C4-2B (cell line): ENCODE measurements at regions not wholly inside any gene's neighbourhood (a gene's known extent, or its start where the extent isn't known, plus 50 kb on each side); places are given as distances from the start of the nearest gene placed in this dataset.

Experiments
- H3K27ac ChIP-seq: fragments of 450-650 bp; 2 replicates; pipeline ENCODE4 v1.5.1; 2017
- CTCF ChIP-seq: fragments of 450-650 bp; conservative IDR thresholded peaks from 2 replicates; pipeline ENCODE4 v1.5.1; 2017; ENCODE audit warnings: mild to moderate bottlenecking
- ZFX ChIP-seq: fragments of 450-650 bp; IDR thresholded peaks from 2 replicates; pipeline ENCODE4 v1.6.1; 2017

GRCh38 chr14:38502239-38502638, 246.3 kb upstream of the CLEC14A start:
- TF ChIP-seq ZFX (no peak), CTCF (no peak)
- H3K27ac ChIP-seq, result no peak overlapping the region

GRCh38 chr14:38500125-38500524, 244.2 kb upstream of the CLEC14A start:
- H3K27ac ChIP-seq, result no peak overlapping the region
- TF ChIP-seq CTCF (no peak), ZFX (no peak)

DNA sequence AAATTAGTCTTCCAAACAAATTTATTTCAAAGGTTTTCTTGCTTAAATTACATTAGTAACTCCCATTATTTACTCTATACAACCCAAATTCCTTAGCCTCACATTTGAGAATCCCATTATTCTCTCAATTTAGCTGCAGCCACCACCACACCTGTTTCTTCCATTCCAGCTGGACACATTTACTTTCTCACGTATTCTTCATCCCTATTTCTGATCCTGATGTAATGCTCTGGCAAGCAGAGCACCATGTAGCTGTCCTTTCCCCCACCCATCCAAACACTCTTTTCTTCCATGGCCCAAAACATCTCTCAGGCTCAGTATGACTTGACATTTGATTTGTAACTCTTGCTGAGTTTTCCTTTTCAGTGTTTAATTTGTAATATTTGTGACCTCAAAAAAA, 240.2 kb upstream of the CLEC14A start:
- H3K27ac ChIP-seq, result no peak overlapping the region
- TF ChIP-seq CTCF (no peak), ZFX (no peak)

GRCh38 chr14:38490273-38490672, 234.4 kb upstream of the CLEC14A start:
- TF ChIP-seq ZFX (no peak), CTCF (no peak)
- no peak overlapping the region for H3K27ac ChIP-seq

- no peak overlapping the region for H3K27ac ChIP-seq
- TF ChIP-seq CTCF (no peak), ZFX (no peak)
These were observed 229.1 kb upstream of the CLEC14A start for GRCh38 chr14:38485026-38485425.

- no peak for TF ChIP-seq ZFX
- no peak for TF ChIP-seq CTCF
- no peak overlapping the region for H3K27ac ChIP-seq
These were observed 226.2 kb upstream of the CLEC14A start for GRCh38 chr14:38481952-38482678.

- no peak for TF ChIP-seq ZFX
- TF ChIP-seq CTCF, result no peak
- no peak overlapping the region for H3K27ac ChIP-seq
These were observed 213.3 kb upstream of the CLEC14A start for GRCh38 chr14:38469156-38469555.
